Dendritic cell treated with granulocyte-macrophage colony-stimulating factor and Interleukin-4, amounts not matched to agents 40 ng/mL and 50 ng/mL, for 4 days (primary cell): ENCODE measurements at regions not wholly inside any gene's neighbourhood (a gene's known extent, or its start where the extent isn't known, plus 50 kb on each side); places are given as distances from the start of the nearest gene placed in this dataset.

Experiments used
- H3K27ac Mint-ChIP-seq: one replicate; pipeline ENCODE4 v1.8.0; 2022; ENCODE audit warnings: mild to moderate bottlenecking, mixed read lengths
- H3K27me3 Mint-ChIP-seq: one replicate; pipeline ENCODE4 v1.8.0; 2022; ENCODE audit warnings: mild to moderate bottlenecking, mixed read lengths
- H3K36me3 Mint-ChIP-seq: one replicate; pipeline ENCODE4 v1.8.0; 2022; ENCODE audit warnings: low read depth, mixed read lengths
- H3K4me1 Mint-ChIP-seq: one replicate; pipeline ENCODE4 v1.8.0; 2022; ENCODE audit warnings: low read depth, mixed read lengths
- H3K4me3 Mint-ChIP-seq: one replicate; pipeline ENCODE4 v1.8.0; 2022; ENCODE audit warnings: mild to moderate bottlenecking, moderate library complexity, mixed read lengths
- H3K9me3 Mint-ChIP-seq: one replicate; pipeline ENCODE4 v1.8.0; 2022; ENCODE audit warnings: mixed read lengths
- intact Hi-C: fragments of 100-400 bp; cut with micrococcal nuclease; formaldehyde crosslinking; loops from one replicate; pipeline ENCODE4 v1.15.0; 2022

DNA sequence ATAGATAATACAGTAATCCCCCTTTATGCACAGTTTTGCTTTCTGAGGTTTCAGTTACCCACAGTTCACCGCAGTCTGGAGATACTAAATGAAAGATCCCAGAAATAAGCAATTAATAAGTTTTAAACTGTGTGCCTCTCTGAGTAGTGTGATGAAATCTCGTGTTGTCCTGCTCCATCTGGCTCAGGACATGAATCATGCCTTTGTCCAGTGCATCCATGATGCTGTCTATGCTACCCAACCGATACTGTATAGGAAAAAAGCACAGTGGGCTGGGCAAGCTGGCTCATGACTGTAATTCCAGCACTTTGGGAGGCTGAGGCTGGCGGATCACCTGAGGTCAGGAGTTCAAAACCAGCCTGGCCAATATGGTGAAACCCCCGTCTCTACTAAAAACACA, 85.0 kb upstream of the SLC2A1 start:
- no peak overlapping the region for H3K27ac Mint-ChIP-seq
- peaks cover 1% of the 10 kb centered on the region for H3K27me3 Mint-ChIP-seq
- H3K36me3 Mint-ChIP-seq: no peaks in the 10 kb centered on the region
- H3K4me3 Mint-ChIP-seq: no peak overlapping the region
- peaks cover 12% of the 10 kb centered on the region for H3K4me1 Mint-ChIP-seq
- intact Hi-C loops: no loop called here
- H3K9me3 Mint-ChIP-seq: no peaks in the 10 kb centered on the region

- H3K9me3 Mint-ChIP-seq: no peaks in the 10 kb centered on the region
- H3K27me3 Mint-ChIP-seq: no peaks in the 10 kb centered on the region
- H3K4me1 Mint-ChIP-seq: peaks cover 7% of the 10 kb centered on the region
- H3K27ac Mint-ChIP-seq: no peak overlapping the region
- H3K36me3 Mint-ChIP-seq: no peaks in the 10 kb centered on the region
- intact Hi-C loops: no loop called here
- H3K4me3 Mint-ChIP-seq: no peak overlapping the region
These were observed 84.2 kb upstream of the SLC2A1 start for GRCh38 chr1:43042773-43043457.

DNA sequence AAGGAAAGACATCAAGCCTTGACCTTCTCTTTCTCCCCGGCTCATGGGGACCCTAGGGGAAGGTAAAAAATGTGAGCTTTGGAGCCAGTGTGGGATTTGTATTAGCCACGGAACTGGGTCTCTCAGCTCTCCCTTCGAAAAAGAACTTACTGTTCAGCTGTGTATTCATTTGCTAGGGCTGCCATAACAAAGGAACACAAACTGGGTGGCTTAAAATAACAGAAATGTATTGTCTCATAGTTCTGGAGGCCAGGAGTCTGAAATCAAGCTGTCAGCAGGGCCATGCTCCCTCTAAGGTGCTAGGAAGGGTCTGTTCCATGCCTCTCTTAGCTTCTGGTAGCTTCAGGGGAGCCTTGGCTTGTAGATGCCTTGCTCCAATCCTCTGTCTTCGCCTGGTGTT, 83.5 kb upstream of the SLC2A1 start:
- Mint-ChIP-seq H3K36me3 (no peaks in the 10 kb centered on the region), H3K4me1 (peaks cover 7% of the 10 kb centered on the region), H3K27me3 (no peaks in the 10 kb centered on the region), H3K4me3 (no peak overlapping the region), H3K27ac (no peak overlapping the region), H3K9me3 (no peaks in the 10 kb centered on the region)
- intact Hi-C loops: no loop called here

- no peak overlapping the region for H3K4me3 Mint-ChIP-seq
- no peaks in the 10 kb centered on the region for H3K27me3 Mint-ChIP-seq
- no peaks in the 10 kb centered on the region for H3K9me3 Mint-ChIP-seq
- H3K27ac Mint-ChIP-seq: no peak overlapping the region
- intact Hi-C loops: no loop called here
- no peaks in the 10 kb centered on the region for H3K36me3 Mint-ChIP-seq
- peaks cover 7% of the 10 kb centered on the region for H3K4me1 Mint-ChIP-seq
These were observed 82.9 kb upstream of the SLC2A1 start for GRCh38 chr1:43041591-43041990.

DNA sequence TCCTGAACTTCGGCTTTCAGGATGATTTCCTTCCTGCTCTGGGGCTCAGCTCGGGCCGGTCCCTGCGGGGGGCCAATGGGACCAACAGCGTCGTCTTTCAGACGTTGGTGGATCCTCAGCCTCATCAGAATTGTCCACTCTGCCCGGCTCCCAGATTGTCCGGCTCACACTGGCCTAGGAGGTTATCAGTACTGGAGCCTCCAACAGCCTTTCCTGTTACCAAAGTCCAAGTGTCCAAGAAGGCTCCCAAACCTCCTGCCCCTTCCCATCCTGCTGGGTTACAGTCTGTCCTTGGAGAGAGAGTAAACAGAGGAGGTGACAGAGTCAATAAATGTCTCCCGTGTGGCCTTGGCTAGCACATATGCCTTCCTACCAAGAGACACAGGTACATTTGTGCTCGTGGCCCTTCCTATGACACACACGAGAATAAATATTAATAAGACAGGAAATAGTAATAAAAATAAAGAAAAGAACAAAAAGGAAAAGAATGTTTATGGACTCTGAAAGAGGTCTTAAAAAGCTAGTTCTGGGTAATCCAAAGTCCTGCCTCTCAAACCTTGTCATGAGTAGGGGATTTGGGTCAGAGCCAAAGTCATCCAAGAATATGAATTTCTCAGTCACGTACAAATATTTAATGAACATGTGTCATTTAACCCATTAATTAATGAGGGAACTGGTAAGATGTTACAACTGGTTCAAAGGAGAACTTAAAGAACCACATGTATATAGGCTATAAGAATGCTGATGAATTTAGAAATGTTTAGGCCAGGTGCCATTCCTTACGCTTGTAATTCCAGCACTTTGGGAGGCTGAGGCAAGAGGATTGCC, 80.8 kb upstream of the SLC2A1 start:
- Mint-ChIP-seq H3K9me3 (no peaks in the 10 kb centered on the region), H3K4me3 (no peak overlapping the region), H3K27me3 (no peaks in the 10 kb centered on the region), H3K27ac (no peak overlapping the region), H3K4me1 (peaks cover 12% of the 10 kb centered on the region), H3K36me3 (no peaks in the 10 kb centered on the region)
- intact Hi-C loops: no loop called here

GRCh38 chr1:43038232-43038935, 79.7 kb upstream of the SLC2A1 start:
- peaks cover 14% of the 10 kb centered on the region for H3K4me1 Mint-ChIP-seq
- H3K36me3 Mint-ChIP-seq: no peaks in the 10 kb centered on the region
- H3K27ac Mint-ChIP-seq: no peak overlapping the region
- no peak overlapping the region for H3K4me3 Mint-ChIP-seq
- H3K27me3 Mint-ChIP-seq: no peaks in the 10 kb centered on the region
- intact Hi-C loops: no loop called here
- no peaks in the 10 kb centered on the region for H3K9me3 Mint-ChIP-seq

DNA sequence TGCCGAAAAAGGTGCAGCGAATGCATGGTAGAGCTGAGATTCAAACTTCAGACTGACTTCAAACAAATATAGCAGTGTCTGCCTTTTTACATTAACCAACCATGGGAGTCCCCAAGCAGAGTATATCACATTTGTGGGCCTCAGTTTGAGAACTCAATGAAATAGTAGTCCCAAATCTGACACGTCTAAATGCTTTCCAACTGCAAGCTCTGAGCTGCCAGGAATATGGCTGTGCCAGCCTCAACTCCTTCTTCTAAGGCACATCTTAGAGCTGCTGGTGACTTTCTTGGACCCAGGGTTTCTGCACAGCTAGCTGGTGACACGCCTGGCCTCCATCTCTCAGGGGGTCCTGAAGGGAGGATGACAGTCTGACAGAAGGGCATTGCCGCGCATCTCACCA, 78.8 kb upstream of the SLC2A1 start:
- intact Hi-C loops: no loop called here
- H3K9me3 Mint-ChIP-seq: no peaks in the 10 kb centered on the region
- H3K4me1 Mint-ChIP-seq: peaks cover 8% of the 10 kb centered on the region
- H3K4me3 Mint-ChIP-seq: no peak overlapping the region
- H3K36me3 Mint-ChIP-seq: no peaks in the 10 kb centered on the region
- no peaks in the 10 kb centered on the region for H3K27me3 Mint-ChIP-seq
- H3K27ac Mint-ChIP-seq: no peak overlapping the region

- Mint-ChIP-seq H3K27ac (no peak overlapping the region), H3K36me3 (no peaks in the 10 kb centered on the region), H3K27me3 (no peaks in the 10 kb centered on the region), H3K9me3 (no peaks in the 10 kb centered on the region), H3K4me3 (no peak overlapping the region), H3K4me1 (peaks cover 8% of the 10 kb centered on the region)
- intact Hi-C loops: no loop called here
These were observed 78.3 kb upstream of the SLC2A1 start for GRCh38 chr1:43036932-43037331.

GRCh38 chr1:43035821-43036741, 77.4 kb upstream of the SLC2A1 start:
- Mint-ChIP-seq H3K4me1 (peaks cover 8% of the 10 kb centered on the region), H3K9me3 (no peaks in the 10 kb centered on the region), H3K4me3 (no peak overlapping the region), H3K27me3 (no peaks in the 10 kb centered on the region), H3K36me3 (no peaks in the 10 kb centered on the region), H3K27ac (no peak overlapping the region)
- intact Hi-C loops: no loop called here

DNA sequence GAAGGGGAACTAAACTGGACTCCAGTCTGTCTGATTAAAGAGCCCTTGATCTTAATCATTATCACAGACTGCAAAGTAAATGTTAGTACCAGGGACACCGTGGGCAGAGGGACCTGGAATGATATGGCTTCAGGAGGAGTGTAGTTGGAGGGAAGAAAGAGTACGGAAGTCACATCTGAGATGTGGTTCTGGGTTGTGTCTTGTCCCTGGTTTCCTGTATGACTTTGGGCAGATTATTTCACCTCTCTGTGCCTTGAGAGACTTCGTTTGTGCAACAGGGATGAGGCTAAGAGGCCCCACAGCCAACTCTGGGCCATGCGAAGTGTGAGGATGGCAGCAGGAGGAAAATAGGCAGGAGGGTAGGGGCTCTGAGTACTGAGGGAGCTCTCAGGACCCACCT, 76.1 kb upstream of the SLC2A1 start:
- Mint-ChIP-seq H3K4me1 (peaks cover 8% of the 10 kb centered on the region), H3K27ac (no peak overlapping the region), H3K4me3 (no peak overlapping the region), H3K36me3 (no peaks in the 10 kb centered on the region), H3K9me3 (no peaks in the 10 kb centered on the region), H3K27me3 (no peaks in the 10 kb centered on the region)
- intact Hi-C loops: no loop called here

DNA sequence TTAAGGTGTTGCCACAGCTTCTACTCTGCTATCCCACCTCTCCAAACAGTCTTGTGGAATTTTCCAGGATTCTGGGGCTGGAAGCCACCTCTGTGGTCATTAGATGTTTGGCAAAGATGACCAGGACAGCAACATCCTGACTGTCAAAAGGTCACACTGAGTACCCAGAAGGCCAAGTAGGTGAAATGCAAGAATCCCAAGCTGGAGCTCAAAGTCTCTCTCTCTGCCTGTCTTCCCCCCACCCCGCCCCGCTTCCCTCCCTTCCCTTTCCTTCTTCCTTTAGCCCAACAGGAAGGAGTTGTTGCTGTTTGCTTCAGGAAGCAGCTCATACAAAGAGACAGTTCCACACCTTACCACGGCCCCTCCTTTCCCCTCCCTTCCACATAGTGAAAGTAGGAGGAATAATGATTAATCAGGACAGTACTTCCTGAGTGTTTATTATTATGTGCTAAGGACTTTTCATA, 75.6 kb upstream of the SLC2A1 start:
- Mint-ChIP-seq H3K4me3 (no peak overlapping the region), H3K36me3 (no peaks in the 10 kb centered on the region), H3K27ac (no peak overlapping the region), H3K9me3 (no peaks in the 10 kb centered on the region), H3K4me1 (peaks cover 8% of the 10 kb centered on the region), H3K27me3 (no peaks in the 10 kb centered on the region)
- intact Hi-C loops: no loop called here

DNA sequence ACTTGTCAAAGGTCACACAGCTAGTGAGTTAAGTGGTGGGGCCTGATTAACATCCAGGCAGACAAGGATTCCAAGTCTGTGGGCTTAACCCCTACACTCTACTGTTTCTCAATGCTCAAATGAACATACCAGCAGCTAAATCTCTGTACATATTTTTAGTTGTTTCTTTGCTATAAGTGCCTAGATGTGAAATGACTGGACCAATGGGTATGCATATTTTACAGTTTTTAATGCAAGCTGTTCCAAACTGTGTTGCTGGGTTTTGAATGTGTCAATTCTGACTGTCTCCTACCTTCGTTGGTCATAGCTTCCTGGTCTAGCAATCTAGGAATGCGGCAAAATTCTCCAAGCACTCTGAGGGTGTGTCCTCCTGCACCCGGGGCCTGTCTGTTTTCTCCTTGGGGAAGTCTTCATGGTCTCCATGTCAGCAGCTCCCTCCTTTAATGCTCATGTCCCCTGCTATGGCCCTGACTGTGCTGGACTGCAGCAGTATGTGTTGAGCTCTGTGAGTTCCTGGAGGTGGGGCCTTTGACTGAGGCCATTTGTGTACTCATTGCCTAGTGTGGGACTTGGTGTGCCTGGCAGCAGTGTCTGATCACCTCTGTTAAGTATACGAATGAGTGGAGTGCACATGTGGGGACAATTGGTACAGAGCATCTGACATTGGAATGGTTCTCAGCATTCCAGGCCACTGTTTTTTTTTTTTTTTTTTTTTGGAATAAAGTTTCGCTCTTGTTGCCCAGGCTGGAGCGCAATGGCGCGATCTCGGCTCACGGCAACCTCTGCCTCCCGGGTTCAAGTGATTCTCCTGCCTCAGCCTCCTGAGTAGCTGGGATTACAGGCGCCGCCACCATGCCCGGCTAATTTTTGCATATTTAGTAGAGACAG, 72.9 kb upstream of the SLC2A1 start:
- Mint-ChIP-seq H3K36me3 (no peaks in the 10 kb centered on the region), H3K4me3 (no peak overlapping the region), H3K27ac (no peak overlapping the region), H3K27me3 (peaks cover 3% of the 10 kb centered on the region), H3K4me1 (peaks cover 8% of the 10 kb centered on the region), H3K9me3 (no peaks in the 10 kb centered on the region)
- intact Hi-C loops: no loop called here

DNA sequence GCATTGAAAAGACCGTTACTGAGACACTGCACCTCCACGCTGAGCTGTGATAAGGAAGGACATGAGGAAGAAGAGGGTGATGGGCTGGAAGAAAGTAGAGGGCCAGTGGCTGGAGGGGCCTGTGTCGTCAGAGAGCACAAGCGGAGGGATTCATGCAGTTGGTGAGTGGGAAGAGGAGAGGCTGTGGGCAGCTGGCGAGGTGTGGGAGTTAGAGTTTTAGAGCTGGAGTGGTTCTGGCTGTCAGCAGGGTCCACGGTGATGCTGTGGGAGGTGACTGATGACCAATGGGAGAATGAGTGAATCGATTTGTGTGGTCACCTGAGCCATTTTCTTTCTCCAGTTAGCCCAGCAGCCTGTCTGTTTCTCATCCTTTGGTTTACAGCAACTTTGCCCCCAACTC, 66.2 kb upstream of the SLC2A1 start:
- no peaks in the 10 kb centered on the region for H3K9me3 Mint-ChIP-seq
- no peak overlapping the region for H3K27ac Mint-ChIP-seq
- no peaks in the 10 kb centered on the region for H3K4me1 Mint-ChIP-seq
- no peaks in the 10 kb centered on the region for H3K36me3 Mint-ChIP-seq
- no peak overlapping the region for H3K4me3 Mint-ChIP-seq
- intact Hi-C loops: no loop called here
- peaks cover 3% of the 10 kb centered on the region for H3K27me3 Mint-ChIP-seq
